Upper lobe of right lung (tissue), 1 donor: ENCODE measurements at regions not wholly inside any gene's neighbourhood (a gene's known extent, or its start where the extent isn't known, plus 50 kb on each side); places are given as distances from the start of the nearest gene placed in this dataset.
"Not testable (repeated sequence)": the region's sequence is repeated elsewhere in the genome, so short reads cannot be mapped to it uniquely, and the experiment has no call there.

Source experiments
- ATAC-seq: fragments of 200-7000 bp; cut with Tn5 transposase; one replicate; pipeline ENCODE4 v1.9.1; 2020; ENCODE audit warnings: mild to moderate bottlenecking, moderate library complexity
- DNase-seq: peaks from one replicate; pipeline ENCODE4 v3.0.0-alpha.2; 2020
- H3K27ac ChIP-seq: fragments of 200-600 bp; one replicate; pipeline ENCODE4 v1.8.0; 2022
- H3K27me3 ChIP-seq: fragments of 200-600 bp; one replicate; pipeline ENCODE4 v1.8.0; 2022; ENCODE audit warnings: mild to moderate bottlenecking
- H3K36me3 ChIP-seq: fragments of 200-600 bp; one replicate; pipeline ENCODE4 v1.8.0; 2022
- H3K4me1 ChIP-seq: fragments of 200-600 bp; one replicate; pipeline ENCODE4 v1.8.0; 2022
- H3K4me3 ChIP-seq: fragments of 200-600 bp; one replicate; pipeline ENCODE4 v1.8.0; 2022; ENCODE audit warnings: mild to moderate bottlenecking
- H3K9me3 ChIP-seq: fragments of 200-600 bp; one replicate; pipeline ENCODE4 v1.8.0; 2022
- intact Hi-C: fragments of 100-400 bp; cut with DNase I; formaldehyde crosslinking; loops from one replicate; pipeline ENCODE4 v1.11.0; 2022
- TF ChIP-seq, protein P1 (sequence below): fragments of 200-600 bp; IDR thresholded peaks from one replicate; pipeline ENCODE4 v1.8.0; 2022; ENCODE audit warnings: antibody characterized with exemption
- donor health status: DM: no; HTN: yes; CAD: no; lungs with severe emphysema.

DNA sequence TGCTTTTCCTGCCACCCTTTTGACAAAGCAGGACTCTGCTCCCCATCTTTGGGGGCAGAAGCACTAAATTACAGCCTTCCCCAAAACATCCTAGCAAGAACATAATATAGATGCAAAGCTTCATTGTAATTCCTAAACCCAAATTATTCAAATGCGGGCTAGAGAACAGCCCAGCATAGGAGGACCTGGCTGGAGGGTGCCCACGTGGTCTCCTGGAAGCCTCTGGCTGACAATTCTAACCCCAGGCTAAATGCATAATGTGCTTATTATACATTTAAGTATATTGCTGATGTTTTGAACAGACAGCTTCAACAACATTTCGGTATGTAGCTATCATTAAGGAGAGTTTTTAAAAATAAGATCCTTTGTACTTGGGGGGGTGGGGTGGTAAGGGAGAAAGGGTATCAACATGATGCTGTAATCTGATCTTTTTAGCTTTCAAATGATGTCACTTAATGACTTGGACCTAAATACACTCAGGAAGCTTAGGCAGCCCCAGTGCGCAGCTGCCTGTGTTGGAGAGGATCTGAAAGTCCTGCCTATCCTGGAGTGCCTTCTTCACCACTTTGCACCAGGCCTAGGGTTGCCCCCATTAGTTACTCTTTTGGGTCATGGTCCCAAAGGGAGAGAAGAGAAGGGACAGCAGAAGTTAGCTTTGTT, 57.2 kb upstream of the USP3 start:
- DNase-seq: no peak
- Histone ChIP-seq H3K4me1 (peaks cover 10% of the 10 kb centered on the region), H3K36me3 (no peaks in the 10 kb centered on the region), H3K9me3 (no peaks in the 10 kb centered on the region), H3K4me3 (no peak overlapping the region), H3K27ac (no peak overlapping the region), H3K27me3 (no peaks in the 10 kb centered on the region)
- ATAC-seq: peak; percentile 28
- intact Hi-C loops: no loop called here
- TF ChIP-seq, protein P1, sequence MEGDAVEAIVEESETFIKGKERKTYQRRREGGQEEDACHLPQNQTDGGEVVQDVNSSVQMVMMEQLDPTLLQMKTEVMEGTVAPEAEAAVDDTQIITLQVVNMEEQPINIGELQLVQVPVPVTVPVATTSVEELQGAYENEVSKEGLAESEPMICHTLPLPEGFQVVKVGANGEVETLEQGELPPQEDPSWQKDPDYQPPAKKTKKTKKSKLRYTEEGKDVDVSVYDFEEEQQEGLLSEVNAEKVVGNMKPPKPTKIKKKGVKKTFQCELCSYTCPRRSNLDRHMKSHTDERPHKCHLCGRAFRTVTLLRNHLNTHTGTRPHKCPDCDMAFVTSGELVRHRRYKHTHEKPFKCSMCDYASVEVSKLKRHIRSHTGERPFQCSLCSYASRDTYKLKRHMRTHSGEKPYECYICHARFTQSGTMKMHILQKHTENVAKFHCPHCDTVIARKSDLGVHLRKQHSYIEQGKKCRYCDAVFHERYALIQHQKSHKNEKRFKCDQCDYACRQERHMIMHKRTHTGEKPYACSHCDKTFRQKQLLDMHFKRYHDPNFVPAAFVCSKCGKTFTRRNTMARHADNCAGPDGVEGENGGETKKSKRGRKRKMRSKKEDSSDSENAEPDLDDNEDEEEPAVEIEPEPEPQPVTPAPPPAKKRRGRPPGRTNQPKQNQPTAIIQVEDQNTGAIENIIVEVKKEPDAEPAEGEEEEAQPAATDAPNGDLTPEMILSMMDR: no peak

DNA sequence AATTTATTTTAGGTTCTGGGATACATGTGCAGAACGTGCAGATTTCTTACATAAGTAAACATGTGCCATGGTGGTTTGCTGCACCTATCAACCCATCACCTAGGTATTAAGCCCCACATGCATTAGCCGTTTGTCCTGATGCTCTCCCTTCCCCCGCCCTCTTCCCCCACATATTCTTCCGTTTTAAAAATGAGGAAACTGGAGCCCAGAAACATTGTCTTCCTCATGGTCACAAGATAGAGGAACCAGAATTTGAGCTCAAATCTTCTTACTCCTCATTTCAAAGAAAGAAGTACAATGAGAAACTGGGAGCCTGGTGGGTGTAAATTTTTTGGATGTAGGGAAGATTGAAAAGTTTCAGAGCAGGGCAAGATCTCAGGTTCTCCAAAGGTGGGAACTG, 56.1 kb upstream of the USP3 start:
- Histone ChIP-seq H3K27ac (peak overlapping the region; percentile 20), H3K4me3 (no peak overlapping the region), H3K27me3 (no peaks in the 10 kb centered on the region), H3K36me3 (no peaks in the 10 kb centered on the region), H3K9me3 (no peaks in the 10 kb centered on the region), H3K4me1 (peaks cover 10% of the 10 kb centered on the region)
- DNase-seq (no peak), ATAC-seq (peak; percentile 81)
- intact Hi-C loops: no loop called here
- TF ChIP-seq, protein P1: no peak

DNA sequence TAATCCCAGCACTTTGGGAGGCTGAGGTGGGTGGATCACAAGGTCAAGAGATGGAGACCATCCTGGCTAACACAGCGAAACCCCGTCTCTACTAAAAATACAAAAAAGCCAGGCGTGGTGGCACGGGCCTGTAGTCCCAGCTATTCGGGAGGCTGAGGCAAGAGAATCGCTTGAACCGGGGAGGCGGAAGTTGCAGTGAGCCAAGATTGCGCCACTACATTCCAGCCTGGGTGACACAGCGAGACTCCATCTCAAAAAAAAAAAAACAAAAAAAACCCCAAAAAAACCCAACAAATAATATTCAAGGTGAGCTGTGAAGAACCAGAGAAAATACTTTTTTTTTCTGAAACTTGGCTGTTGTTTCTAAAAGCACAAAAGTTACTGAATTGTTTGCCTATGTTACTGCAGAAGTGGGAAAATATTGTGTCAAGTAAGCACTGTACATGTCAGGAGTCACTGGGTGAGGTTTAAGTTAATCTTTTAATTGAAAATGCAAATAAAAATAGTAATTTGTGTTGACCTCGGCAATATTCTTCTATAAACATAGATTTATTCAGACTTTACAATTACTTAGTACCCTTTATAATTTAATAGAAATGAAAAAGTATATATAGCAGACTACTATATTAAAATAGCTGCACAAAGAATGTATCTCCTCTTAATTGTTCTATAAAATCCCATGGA, 55.4 kb upstream of the USP3 start:
- intact Hi-C loops, ATAC-seq: not testable (repeated sequence)
- peak overlapping the region; percentile 20 for H3K27ac ChIP-seq

DNA sequence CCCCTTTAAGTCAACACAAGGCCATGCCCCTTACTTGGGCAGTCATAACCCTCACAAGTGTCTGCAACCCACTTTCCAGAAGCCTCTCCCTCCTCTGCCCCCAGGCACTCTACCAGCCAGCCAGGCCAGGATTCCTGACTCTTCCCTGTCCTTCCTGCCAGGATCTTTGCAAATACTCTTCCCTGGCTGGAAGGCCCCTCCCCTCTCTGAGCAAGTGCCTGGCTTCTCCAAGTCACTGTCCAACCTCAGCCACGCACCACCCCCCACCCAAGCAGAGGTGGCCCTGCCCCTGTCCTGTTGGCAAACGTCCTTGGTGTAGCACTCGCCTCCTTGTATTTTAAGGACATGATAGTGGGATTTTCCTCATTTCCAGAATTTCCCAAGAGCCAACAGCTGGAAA, 54.7 kb upstream of the USP3 start:
- H3K9me3 ChIP-seq: no peaks in the 10 kb centered on the region
- TF ChIP-seq, protein P1: no peak
- ATAC-seq (no peak), DNase-seq (no peak)
- H3K27ac ChIP-seq: no peak overlapping the region
- H3K27me3 ChIP-seq: no peaks in the 10 kb centered on the region
- H3K36me3 ChIP-seq: no peaks in the 10 kb centered on the region
- intact Hi-C loops: no loop called here
- H3K4me3 ChIP-seq: no peak overlapping the region
- H3K4me1 ChIP-seq: peaks cover 10% of the 10 kb centered on the region

More for the DNA sequence above, 55.4 kb upstream of the USP3 start:
- peaks cover 10% of the 10 kb centered on the region for H3K4me1 ChIP-seq
- peak; percentile 74 for DNase-seq
- H3K4me3 ChIP-seq, H3K36me3 ChIP-seq, H3K9me3 ChIP-seq, H3K27me3 ChIP-seq: not testable (repeated sequence)

DNA sequence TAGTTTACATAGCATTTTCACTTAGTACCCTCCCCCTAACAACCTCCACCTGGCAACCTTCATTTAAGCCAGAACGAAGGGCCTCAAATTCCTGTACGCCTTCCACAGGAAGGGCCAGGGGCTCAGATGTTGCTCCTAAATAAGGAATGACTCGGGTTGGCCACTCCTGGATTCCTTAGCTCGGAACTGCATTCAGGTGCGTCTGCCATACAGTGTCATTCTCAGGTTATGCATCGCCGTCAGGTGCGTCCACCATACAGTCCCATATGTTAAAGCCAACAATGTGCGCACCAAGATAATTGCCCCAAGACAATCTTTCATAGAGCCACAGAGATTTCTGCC, 53.5 kb upstream of the USP3 start:
- ATAC-seq: no peak
- H3K27me3 ChIP-seq: no peaks in the 10 kb centered on the region
- no peak for DNase-seq
- H3K4me1 ChIP-seq: peaks cover 10% of the 10 kb centered on the region
- TF ChIP-seq, protein P1: no peak
- no peak overlapping the region for H3K4me3 ChIP-seq
- H3K9me3 ChIP-seq: no peaks in the 10 kb centered on the region
- H3K36me3 ChIP-seq: no peaks in the 10 kb centered on the region
- intact Hi-C loops: no loop called here
- H3K27ac ChIP-seq: no peak overlapping the region

DNA sequence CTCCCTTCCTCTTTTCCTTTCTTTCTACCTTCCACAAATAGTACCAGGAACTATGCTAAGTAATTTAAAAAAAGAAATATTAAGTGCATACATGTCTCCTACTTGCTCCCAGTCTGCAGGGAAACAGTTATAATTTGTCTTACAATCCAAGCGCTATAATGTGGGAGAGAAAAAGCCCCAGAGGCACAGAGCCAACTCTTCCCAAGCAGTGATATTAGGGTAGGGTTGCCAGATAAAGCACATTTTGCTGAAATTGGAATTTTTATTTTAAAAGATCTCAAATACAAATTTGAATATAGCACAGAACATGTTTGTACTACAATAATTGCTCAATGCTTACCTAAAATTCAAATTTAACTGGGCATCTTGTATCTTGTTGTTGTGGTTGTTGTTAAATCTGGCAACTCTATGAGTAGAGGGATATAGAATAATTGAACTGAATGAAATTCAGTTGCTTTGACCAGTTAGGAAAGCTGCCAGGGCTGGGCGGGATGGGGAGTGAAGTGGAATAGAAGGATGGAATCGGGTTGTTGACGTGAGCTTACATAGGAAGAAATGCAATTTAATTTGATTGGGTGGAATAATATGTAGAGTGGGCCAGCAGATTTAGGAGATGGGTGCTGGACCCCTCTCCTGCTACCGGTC, 52.6 kb upstream of the USP3 start:
- no peak overlapping the region for H3K27ac ChIP-seq
- H3K9me3 ChIP-seq: no peaks in the 10 kb centered on the region
- H3K27me3 ChIP-seq: no peaks in the 10 kb centered on the region
- intact Hi-C loops: no loop called here
- H3K4me1 ChIP-seq: peaks cover 10% of the 10 kb centered on the region
- no peak for DNase-seq
- H3K36me3 ChIP-seq: no peaks in the 10 kb centered on the region
- ATAC-seq: no peak
- no peak overlapping the region for H3K4me3 ChIP-seq
- TF ChIP-seq, protein P1: no peak
